HepG2 (cell line): ENCODE measurements at regions not wholly inside any gene's neighbourhood (a gene's known extent, or its start where the extent isn't known, plus 50 kb on each side); places are given as distances from the start of the nearest gene placed in this dataset.

ENCODE experiments used
- FOXA3 ChIP-seq: IDR thresholded peaks from 2 replicates; pipeline ENCODE4 v1.6.1; 2016; ENCODE audit warnings: missing genetic modification reagents, missing compliant biosample characterization
- HIVEP1 ChIP-seq: sonication (generic); formaldehyde crosslinking; IDR thresholded peaks from 2 replicates; pipeline ENCODE4 v1.4.0; 2020; ENCODE audit warnings: mild to moderate bottlenecking, missing genetic modification reagents
- HMG20A ChIP-seq: IDR thresholded peaks from 2 replicates; pipeline ENCODE4 v1.6.1; 2016; ENCODE audit warnings: borderline replicate concordance
- JUND ChIP-seq: sonication (generic); formaldehyde crosslinking; IDR thresholded peaks from 2 replicates; pipeline ENCODE4 v1.8.0; 2022; ENCODE audit warnings: mild to moderate bottlenecking, missing genetic modification reagents
- MIER2 ChIP-seq: IDR thresholded peaks from 2 replicates; pipeline ENCODE4 v1.6.1; 2016; ENCODE audit warnings: missing biosample characterization, missing genetic modification reagents
- SP4 ChIP-seq: sonication (generic); formaldehyde crosslinking; IDR thresholded peaks from 2 replicates; pipeline ENCODE4 v1.8.1; 2023; ENCODE audit warnings: mild to moderate bottlenecking, missing genetic modification reagents
- ZBTB21 ChIP-seq: sonication (generic); formaldehyde crosslinking; IDR thresholded peaks from 2 replicates; pipeline ENCODE4 v1.4.0; 2020; ENCODE audit warnings: missing genetic modification reagents
- ZKSCAN1 ChIP-seq: fragments of 150-350 bp; IDR thresholded peaks from 2 replicates; pipeline ENCODE4 v1.6.1; 2014; ENCODE audit warnings: low read length
- ZNF24 ChIP-seq: fragments of 450-650 bp; IDR thresholded peaks from 2 replicates; pipeline ENCODE4 v1.6.1; 2017; ENCODE audit warnings: antibody characterized with exemption, mild to moderate bottlenecking
- ZNF619 ChIP-seq: sonication (generic); formaldehyde crosslinking; IDR thresholded peaks from 2 replicates; pipeline ENCODE4 v1.4.0; 2020; ENCODE audit warnings: mild to moderate bottlenecking, missing genetic modification reagents
- ZNF782 ChIP-seq: sonication (generic); formaldehyde crosslinking; IDR thresholded peaks from 2 replicates; pipeline ENCODE4 v1.4.0; 2020; ENCODE audit warnings: missing genetic modification reagents, mild to moderate bottlenecking, borderline replicate concordance
- ZSCAN31 ChIP-seq: sonication (generic); formaldehyde crosslinking; IDR thresholded peaks from 2 replicates; pipeline ENCODE4 v1.5.0; 2020; ENCODE audit warnings: low read depth, mild to moderate bottlenecking, missing genetic modification reagents
- TF ChIP-seq, protein P1 (sequence below): sonication (generic); formaldehyde crosslinking; IDR thresholded peaks from 2 replicates; pipeline ENCODE4 v1.5.0; 2020; ENCODE audit warnings: missing genetic modification reagents, mild to moderate bottlenecking, borderline replicate concordance
- TF ChIP-seq, protein P2 (sequence below): sonication (generic); formaldehyde crosslinking; IDR thresholded peaks from 2 replicates; pipeline ENCODE4 v1.8.0; 2022; ENCODE audit warnings: missing genetic modification reagents, mild to moderate bottlenecking, moderate library complexity, borderline replicate concordance
- TF ChIP-seq, protein P3 (sequence below): sonication (generic); formaldehyde crosslinking; IDR thresholded peaks from 2 replicates; pipeline ENCODE4 v1.4.0; 2020; ENCODE audit warnings: missing genetic modification reagents
- TF ChIP-seq, protein P4 (sequence below): sonication (generic); formaldehyde crosslinking; IDR thresholded peaks from 2 replicates; pipeline ENCODE4 v1.4.0; 2020; ENCODE audit warnings: low read depth, mild to moderate bottlenecking, missing genetic modification reagents
- TF ChIP-seq, protein P5 (sequence below): sonication (generic); formaldehyde crosslinking; conservative IDR thresholded peaks from 2 replicates; pipeline ENCODE4 v1.4.0; 2020; ENCODE audit warnings: missing genetic modification reagents
- TF ChIP-seq, protein P6 (sequence below): sonication (generic); formaldehyde crosslinking; IDR thresholded peaks from 2 replicates; pipeline ENCODE4 v1.5.1; 2020; ENCODE audit warnings: mild to moderate bottlenecking, missing genetic modification reagents, moderate library complexity
- TF ChIP-seq, protein P7 (sequence below): sonication (generic); formaldehyde crosslinking; IDR thresholded peaks from 2 replicates; pipeline ENCODE4 v1.4.0; 2020; ENCODE audit warnings: missing genetic modification reagents

DNA sequence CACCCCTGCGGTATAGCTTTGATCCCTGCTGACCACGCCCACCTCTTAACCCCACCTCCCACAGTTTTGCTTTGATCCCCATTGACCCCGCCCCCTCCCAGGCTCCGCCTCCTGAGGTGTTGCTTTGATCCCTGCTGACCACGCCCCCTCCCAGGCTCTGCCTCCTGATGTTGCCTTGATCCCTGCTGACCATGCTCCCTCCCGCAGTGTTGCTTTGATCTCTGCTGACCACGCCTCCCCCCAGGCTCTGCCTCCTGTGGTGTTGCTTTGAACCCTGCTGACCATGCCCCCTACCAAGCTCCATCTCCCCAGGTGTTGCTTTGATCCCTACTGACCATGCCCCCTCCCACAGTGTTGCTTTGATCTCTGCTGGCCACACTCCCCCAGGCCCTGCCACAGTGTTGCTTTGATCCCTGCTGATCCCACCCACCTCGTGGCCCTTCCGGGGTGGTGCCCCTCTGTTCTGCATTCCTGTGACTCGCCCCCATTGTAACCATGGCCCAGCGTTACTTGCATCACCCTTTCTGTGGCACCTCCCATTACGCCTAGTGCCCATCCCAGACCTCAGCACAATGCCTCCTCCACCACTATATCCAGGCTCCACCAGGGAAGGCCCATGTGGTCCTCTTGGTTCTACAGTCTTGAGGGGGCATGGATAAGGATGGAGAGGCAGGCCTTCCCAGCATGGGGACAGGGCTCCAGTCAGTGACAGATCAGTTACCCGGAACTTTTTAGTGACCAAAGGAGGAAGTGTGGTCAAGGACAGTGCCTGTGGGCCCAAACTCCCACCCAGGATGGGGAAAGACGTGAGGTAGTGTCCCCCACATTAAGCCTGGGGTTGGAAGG, 70.8 kb downstream of the ADRA2C start (continued):
- TF ChIP-seq, protein P1, sequence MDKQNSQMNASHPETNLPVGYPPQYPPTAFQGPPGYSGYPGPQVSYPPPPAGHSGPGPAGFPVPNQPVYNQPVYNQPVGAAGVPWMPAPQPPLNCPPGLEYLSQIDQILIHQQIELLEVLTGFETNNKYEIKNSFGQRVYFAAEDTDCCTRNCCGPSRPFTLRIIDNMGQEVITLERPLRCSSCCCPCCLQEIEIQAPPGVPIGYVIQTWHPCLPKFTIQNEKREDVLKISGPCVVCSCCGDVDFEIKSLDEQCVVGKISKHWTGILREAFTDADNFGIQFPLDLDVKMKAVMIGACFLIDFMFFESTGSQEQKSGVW (CRISPR knock-in tag) = no peak
- TF ChIP-seq, protein P2, sequence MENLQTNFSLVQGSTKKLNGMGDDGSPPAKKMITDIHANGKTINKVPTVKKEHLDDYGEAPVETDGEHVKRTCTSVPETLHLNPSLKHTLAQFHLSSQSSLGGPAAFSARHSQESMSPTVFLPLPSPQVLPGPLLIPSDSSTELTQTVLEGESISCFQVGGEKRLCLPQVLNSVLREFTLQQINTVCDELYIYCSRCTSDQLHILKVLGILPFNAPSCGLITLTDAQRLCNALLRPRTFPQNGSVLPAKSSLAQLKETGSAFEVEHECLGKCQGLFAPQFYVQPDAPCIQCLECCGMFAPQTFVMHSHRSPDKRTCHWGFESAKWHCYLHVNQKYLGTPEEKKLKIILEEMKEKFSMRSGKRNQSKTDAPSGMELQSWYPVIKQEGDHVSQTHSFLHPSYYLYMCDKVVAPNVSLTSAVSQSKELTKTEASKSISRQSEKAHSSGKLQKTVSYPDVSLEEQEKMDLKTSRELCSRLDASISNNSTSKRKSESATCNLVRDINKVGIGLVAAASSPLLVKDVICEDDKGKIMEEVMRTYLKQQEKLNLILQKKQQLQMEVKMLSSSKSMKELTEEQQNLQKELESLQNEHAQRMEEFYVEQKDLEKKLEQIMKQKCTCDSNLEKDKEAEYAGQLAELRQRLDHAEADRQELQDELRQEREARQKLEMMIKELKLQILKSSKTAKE (CRISPR knock-in tag) = no peak
- TF ChIP-seq, protein P3, sequence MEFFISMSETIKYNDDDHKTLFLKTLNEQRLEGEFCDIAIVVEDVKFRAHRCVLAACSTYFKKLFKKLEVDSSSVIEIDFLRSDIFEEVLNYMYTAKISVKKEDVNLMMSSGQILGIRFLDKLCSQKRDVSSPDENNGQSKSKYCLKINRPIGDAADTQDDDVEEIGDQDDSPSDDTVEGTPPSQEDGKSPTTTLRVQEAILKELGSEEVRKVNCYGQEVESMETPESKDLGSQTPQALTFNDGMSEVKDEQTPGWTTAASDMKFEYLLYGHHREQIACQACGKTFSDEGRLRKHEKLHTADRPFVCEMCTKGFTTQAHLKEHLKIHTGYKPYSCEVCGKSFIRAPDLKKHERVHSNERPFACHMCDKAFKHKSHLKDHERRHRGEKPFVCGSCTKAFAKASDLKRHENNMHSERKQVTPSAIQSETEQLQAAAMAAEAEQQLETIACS (CRISPR knock-in tag) = no peak
- TF ChIP-seq ZNF24 (no peak), SP4 (peak; percentile 99), HMG20A (peak; percentile 84; the same call in 1 of the 2 replicates), ZKSCAN1 (no peak), ZNF782 (CRISPR knock-in tag) (peak; percentile 65; the same call in 1 of the 2 replicates), HIVEP1 (CRISPR knock-in tag) (peak; percentile 92), ZSCAN31 (CRISPR knock-in tag) (peak; percentile 93), JUND (CRISPR knock-in tag) (peak; percentile 94), ZNF619 (CRISPR knock-in tag) (peak; percentile 92), MIER2 (peak; percentile 90), ZBTB21 (CRISPR knock-in tag) (0 out of 2 replicates have a peak, but pooled peaks have one; percentile 48), FOXA3 (peak; percentile 89)
- TF ChIP-seq, protein P4, sequence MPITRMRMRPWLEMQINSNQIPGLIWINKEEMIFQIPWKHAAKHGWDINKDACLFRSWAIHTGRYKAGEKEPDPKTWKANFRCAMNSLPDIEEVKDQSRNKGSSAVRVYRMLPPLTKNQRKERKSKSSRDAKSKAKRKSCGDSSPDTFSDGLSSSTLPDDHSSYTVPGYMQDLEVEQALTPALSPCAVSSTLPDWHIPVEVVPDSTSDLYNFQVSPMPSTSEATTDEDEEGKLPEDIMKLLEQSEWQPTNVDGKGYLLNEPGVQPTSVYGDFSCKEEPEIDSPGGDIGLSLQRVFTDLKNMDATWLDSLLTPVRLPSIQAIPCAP (CRISPR knock-in tag) = no peak
- TF ChIP-seq, protein P5, sequence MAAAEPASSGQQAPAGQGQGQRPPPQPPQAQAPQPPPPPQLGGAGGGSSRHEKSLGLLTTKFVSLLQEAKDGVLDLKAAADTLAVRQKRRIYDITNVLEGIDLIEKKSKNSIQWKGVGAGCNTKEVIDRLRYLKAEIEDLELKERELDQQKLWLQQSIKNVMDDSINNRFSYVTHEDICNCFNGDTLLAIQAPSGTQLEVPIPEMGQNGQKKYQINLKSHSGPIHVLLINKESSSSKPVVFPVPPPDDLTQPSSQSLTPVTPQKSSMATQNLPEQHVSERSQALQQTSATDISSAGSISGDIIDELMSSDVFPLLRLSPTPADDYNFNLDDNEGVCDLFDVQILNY (CRISPR knock-in tag) = no peak
- TF ChIP-seq, protein P6, sequence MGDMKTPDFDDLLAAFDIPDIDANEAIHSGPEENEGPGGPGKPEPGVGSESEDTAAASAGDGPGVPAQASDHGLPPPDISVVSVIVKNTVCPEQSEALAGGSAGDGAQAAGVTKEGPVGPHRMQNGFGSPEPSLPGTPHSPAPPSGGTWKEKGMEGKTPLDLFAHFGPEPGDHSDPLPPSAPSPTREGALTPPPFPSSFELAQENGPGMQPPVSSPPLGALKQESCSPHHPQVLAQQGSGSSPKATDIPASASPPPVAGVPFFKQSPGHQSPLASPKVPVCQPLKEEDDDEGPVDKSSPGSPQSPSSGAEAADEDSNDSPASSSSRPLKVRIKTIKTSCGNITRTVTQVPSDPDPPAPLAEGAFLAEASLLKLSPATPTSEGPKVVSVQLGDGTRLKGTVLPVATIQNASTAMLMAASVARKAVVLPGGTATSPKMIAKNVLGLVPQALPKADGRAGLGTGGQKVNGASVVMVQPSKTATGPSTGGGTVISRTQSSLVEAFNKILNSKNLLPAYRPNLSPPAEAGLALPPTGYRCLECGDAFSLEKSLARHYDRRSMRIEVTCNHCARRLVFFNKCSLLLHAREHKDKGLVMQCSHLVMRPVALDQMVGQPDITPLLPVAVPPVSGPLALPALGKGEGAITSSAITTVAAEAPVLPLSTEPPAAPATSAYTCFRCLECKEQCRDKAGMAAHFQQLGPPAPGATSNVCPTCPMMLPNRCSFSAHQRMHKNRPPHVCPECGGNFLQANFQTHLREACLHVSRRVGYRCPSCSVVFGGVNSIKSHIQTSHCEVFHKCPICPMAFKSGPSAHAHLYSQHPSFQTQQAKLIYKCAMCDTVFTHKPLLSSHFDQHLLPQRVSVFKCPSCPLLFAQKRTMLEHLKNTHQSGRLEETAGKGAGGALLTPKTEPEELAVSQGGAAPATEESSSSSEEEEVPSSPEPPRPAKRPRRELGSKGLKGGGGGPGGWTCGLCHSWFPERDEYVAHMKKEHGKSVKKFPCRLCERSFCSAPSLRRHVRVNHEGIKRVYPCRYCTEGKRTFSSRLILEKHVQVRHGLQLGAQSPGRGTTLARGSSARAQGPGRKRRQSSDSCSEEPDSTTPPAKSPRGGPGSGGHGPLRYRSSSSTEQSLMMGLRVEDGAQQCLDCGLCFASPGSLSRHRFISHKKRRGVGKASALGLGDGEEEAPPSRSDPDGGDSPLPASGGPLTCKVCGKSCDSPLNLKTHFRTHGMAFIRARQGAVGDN = peak; percentile 98
- TF ChIP-seq, protein P7, sequence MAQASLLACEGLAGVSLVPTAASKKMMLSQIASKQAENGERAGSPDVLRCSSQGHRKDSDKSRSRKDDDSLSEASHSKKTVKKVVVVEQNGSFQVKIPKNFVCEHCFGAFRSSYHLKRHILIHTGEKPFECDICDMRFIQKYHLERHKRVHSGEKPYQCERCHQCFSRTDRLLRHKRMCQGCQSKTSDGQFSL (CRISPR knock-in tag) = peak; percentile 65; the same call in 1 of the 2 replicates
